VCaP (cell line): ENCODE measurements at regions not wholly inside any gene's neighbourhood (a gene's known extent, or its start where the extent isn't known, plus 50 kb on each side); places are given as distances from the start of the nearest gene placed in this dataset.
"Not testable (repeated sequence)": the region's sequence is repeated elsewhere in the genome, so short reads cannot be mapped to it uniquely, and the experiment has no call there.

Experiments
- H3K27ac ChIP-seq: fragments of 450-650 bp; 2 replicates; pipeline ENCODE4 v1.5.1; 2017
- CTCF ChIP-seq: fragments of 450-650 bp; conservative IDR thresholded peaks from 2 replicates; pipeline ENCODE4 v1.5.1; 2017; ENCODE audit warnings: mild to moderate bottlenecking, moderate library complexity

- H3K27ac ChIP-seq, result no peak overlapping the region
- TF ChIP-seq CTCF, result no peak
Measured at GRCh38 chr10:47160967-47161366, 139.0 kb upstream of the GDF10 start.

GRCh38 chr10:47161465-47161864, 138.5 kb upstream of the GDF10 start:
- TF ChIP-seq CTCF, result no peak
- no peak overlapping the region for H3K27ac ChIP-seq

- no peak for TF ChIP-seq CTCF
- no peak overlapping the region for H3K27ac ChIP-seq
Measured at GRCh38 chr10:47164126-47164799, 135.7 kb upstream of the GDF10 start.

- no peak overlapping the region for H3K27ac ChIP-seq
- TF ChIP-seq CTCF, result no peak
Measured at GRCh38 chr10:47164800-47165128, 135.2 kb upstream of the GDF10 start.

GRCh38 chr10:47165168-47165710, 134.8 kb upstream of the GDF10 start:
- H3K27ac ChIP-seq, result no peak overlapping the region
- no peak for TF ChIP-seq CTCF

GRCh38 chr10:47165711-47166404, 134.1 kb upstream of the GDF10 start:
- no peak for TF ChIP-seq CTCF
- no peak overlapping the region for H3K27ac ChIP-seq

GRCh38 chr10:47166405-47166777, 133.6 kb upstream of the GDF10 start:
- no peak for TF ChIP-seq CTCF
- no peak overlapping the region for H3K27ac ChIP-seq

GRCh38 chr10:47166808-47167581, 133.0 kb upstream of the GDF10 start:
- not testable (repeated sequence) for H3K27ac ChIP-seq
